Naive thymus-derived CD4-positive, alpha-beta T cell (primary cell): ENCODE measurements at regions not wholly inside any gene's neighbourhood (a gene's known extent, or its start where the extent isn't known, plus 50 kb on each side); places are given as distances from the start of the nearest gene placed in this dataset.

Source experiments
- ATAC-seq: fragments of 150-1000 bp; cut with Tn5 transposase; 2 replicates; pipeline ENCODE4 v1.10.0; 2021; ENCODE audit warnings: mild to moderate bottlenecking, moderate library complexity
- CTCF ChIA-PET: fragments of 350-600 bp; sonication (Branson Sonifier 250); formaldehyde crosslinking; loops from one replicate; lab custom pipeline; 2021; ENCODE audit warnings: antibody characterized with exemption; lab: Charles Lee
- POLR2A ChIA-PET: fragments of 350-600 bp; sonication (Branson Sonifier 250); formaldehyde crosslinking; loops from one replicate; lab custom pipeline; 2021; ENCODE audit warnings: antibody characterized with exemption, inconsistent platforms; lab: Charles Lee
- DNase-seq, 9 donors: peaks; one replicate each; pipeline versions ENCODE4 v3.0.0 to v3.0.0-alpha.2; 2020 to 2022; ENCODE audit warnings: mixed read lengths in 1 of 9
- H3K27ac ChIP-seq: one replicate; pipeline ENCODE4 v1.7.0; 2013; ENCODE audit warnings: mild to moderate bottlenecking, low read depth, low read length, moderate library complexity
- H3K27me3 ChIP-seq, 2 donors: one replicate each; pipeline ENCODE4 v1.7.0; 2013; ENCODE audit warnings: low read length in 2 of 2, mild to moderate bottlenecking in 2 of 2, moderate library complexity in 2 of 2; ENCODE audit not compliant: control insufficient read depth in 2 of 2, insufficient read depth in 2 of 2
- H3K36me3 ChIP-seq, 3 experiments: 1 replicate in 2 of 3; 2 replicates in 1 of 3; pipeline ENCODE4 v1.7.0; 2013; ENCODE audit warnings: low read length in 3 of 3, mild to moderate bottlenecking in 3 of 3, moderate library complexity in 1 of 3; ENCODE audit not compliant: insufficient read depth in 3 of 3, control insufficient read depth in 2 of 3
- H3K4me1 ChIP-seq, 2 donors: one replicate each; pipeline ENCODE4 v1.7.0; 2013; ENCODE audit warnings: low read length in 2 of 2, mild to moderate bottlenecking in 2 of 2, moderate library complexity in 1 of 2; ENCODE audit not compliant: control insufficient read depth in 2 of 2, insufficient read depth in 2 of 2
- H3K4me3 ChIP-seq: 2 replicates; pipeline ENCODE4 v1.7.0; 2013; ENCODE audit warnings: mild to moderate bottlenecking, low read length
- H3K9me3 ChIP-seq, 3 experiments: 1 replicate in 2 of 3; 2 replicates in 1 of 3; pipeline ENCODE4 v1.7.0; 2013; ENCODE audit warnings: low read length in 3 of 3; ENCODE audit not compliant: control insufficient read depth in 2 of 3
- H3K27ac Mint-ChIP-seq, 9 donors: one replicate each; pipeline ENCODE4 v1.8.0; 2020 to 2022; ENCODE audit warnings: mixed read lengths in 9 of 9, mild to moderate bottlenecking in 8 of 9, moderate library complexity in 5 of 9, inconsistent platforms in 2 of 9
- H3K27me3 Mint-ChIP-seq, 5 donors: one replicate each; pipeline ENCODE4 v1.8.0; 2021 to 2022; ENCODE audit warnings: mixed read lengths in 5 of 5, mild to moderate bottlenecking in 1 of 5
- H3K36me3 Mint-ChIP-seq, 5 donors: one replicate each; pipeline ENCODE4 v1.8.0; 2020 to 2022; ENCODE audit warnings: mixed read lengths in 5 of 5, mild to moderate bottlenecking in 3 of 5, inconsistent platforms in 1 of 5
- H3K4me1 Mint-ChIP-seq, 7 donors: one replicate each; pipeline ENCODE4 v1.8.0; 2020 to 2022; ENCODE audit warnings: mixed read lengths in 7 of 7, mild to moderate bottlenecking in 3 of 7, inconsistent platforms in 1 of 7
- H3K4me3 Mint-ChIP-seq, 10 donors: one replicate each; pipeline ENCODE4 v1.8.0; 2020 to 2022; ENCODE audit warnings: mild to moderate bottlenecking in 10 of 10, mixed read lengths in 10 of 10, moderate library complexity in 6 of 10, inconsistent platforms in 2 of 10
- H3K9me3 Mint-ChIP-seq, 11 donors: one replicate each; pipeline ENCODE4 v1.8.0; 2020 to 2022; ENCODE audit warnings: mixed read lengths in 11 of 11, mild to moderate bottlenecking in 4 of 11, inconsistent platforms in 1 of 11, moderate library complexity in 1 of 11
- intact Hi-C, 2 donors: fragments of 100-400 bp; cut with micrococcal nuclease; formaldehyde crosslinking; loops; one replicate each; pipeline ENCODE4 v1.15.1; 2023

- intact Hi-C loops = no loop called here
- H3K4me3 ChIP-seq = no peak overlapping the region
- H3K36me3 ChIP-seq = no peaks in the 10 kb centered on the region
- peaks cover 0 to 38% (median 5%) of the 10 kb centered on the region in 5 donors for H3K27me3 Mint-ChIP-seq
- H3K4me1 Mint-ChIP-seq = peaks cover 0 to 3% (median 0%) of the 10 kb centered on the region in 7 donors
- no peak for DNase-seq
- ChIA-PET POLR2A (no interaction called here), CTCF (no interaction called here)
- no peaks in the 10 kb centered on the region for H3K27me3 ChIP-seq
- H3K4me3 Mint-ChIP-seq = no peak overlapping the region
- no peaks in the 10 kb centered on the region for H3K36me3 Mint-ChIP-seq
- H3K27ac ChIP-seq = no peak overlapping the region
- peaks cover 0 to 3% (median 1%) of the 10 kb centered on the region in 11 donors for H3K9me3 Mint-ChIP-seq
- H3K4me1 ChIP-seq = no peaks in the 10 kb centered on the region
- no peaks in the 10 kb centered on the region for H3K9me3 ChIP-seq
- no peak for ATAC-seq
- H3K27ac Mint-ChIP-seq = no peak overlapping the region
These were observed 112.5 kb downstream of the SOX1 start for GRCh38 chr13:112179421-112179820.

DNA sequence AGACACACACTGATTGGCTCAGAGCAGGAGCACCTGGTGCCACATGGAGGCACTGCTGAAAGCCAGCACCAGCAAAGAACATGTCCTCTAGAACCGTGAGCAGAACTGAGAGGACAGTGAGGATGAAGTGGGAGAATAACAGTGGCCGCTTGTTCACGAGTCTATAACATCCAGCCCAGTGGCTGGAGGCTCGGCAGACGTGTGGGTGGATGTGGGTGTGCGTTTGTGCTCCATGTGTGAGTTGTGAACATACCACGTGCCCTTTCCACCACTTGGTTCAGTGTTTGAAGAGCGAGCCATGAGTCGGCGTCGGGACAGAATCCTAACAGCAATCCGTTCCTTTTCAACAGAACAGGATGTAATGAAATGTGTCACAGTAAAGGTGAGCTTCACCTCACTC lies 113.0 kb downstream of the SOX1 start:
- Histone ChIP-seq H3K27me3 (no peaks in the 10 kb centered on the region), H3K27ac (no peak overlapping the region), H3K4me1 (no peaks in the 10 kb centered on the region), H3K4me3 (no peak overlapping the region), H3K9me3 (no peaks in the 10 kb centered on the region), H3K36me3 (no peaks in the 10 kb centered on the region)
- ChIA-PET POLR2A (no interaction called here), CTCF (no interaction called here)
- Mint-ChIP-seq H3K4me3 (no peak overlapping the region), H3K9me3 (peaks cover 0 to 2% (median 0%) of the 10 kb centered on the region in 11 donors), H3K27ac (no peak overlapping the region), H3K36me3 (no peaks in the 10 kb centered on the region), H3K27me3 (peaks cover 0 to 36% (median 5%) of the 10 kb centered on the region in 5 donors), H3K4me1 (peaks cover 0 to 3% (median 0%) of the 10 kb centered on the region in 7 donors)
- intact Hi-C loops = no loop called here
- ATAC-seq (no peak), DNase-seq (no peak)

- no peak overlapping the region for H3K27ac ChIP-seq
- H3K4me3 Mint-ChIP-seq = no peak overlapping the region
- ChIA-PET CTCF (no interaction called here), POLR2A (no interaction called here)
- intact Hi-C loops = no loop called here
- DNase-seq (no peak), ATAC-seq (no peak)
- no peaks in the 10 kb centered on the region for H3K27me3 ChIP-seq
- no peaks in the 10 kb centered on the region for H3K36me3 ChIP-seq
- peaks cover 0 to 5% (median 0%) of the 10 kb centered on the region in 11 donors for H3K9me3 Mint-ChIP-seq
- no peaks in the 10 kb centered on the region for H3K4me1 Mint-ChIP-seq
- H3K36me3 Mint-ChIP-seq = no peaks in the 10 kb centered on the region
- no peaks in the 10 kb centered on the region for H3K9me3 ChIP-seq
- H3K4me1 ChIP-seq = no peaks in the 10 kb centered on the region
- H3K27ac Mint-ChIP-seq = no peak overlapping the region
- no peak overlapping the region for H3K4me3 ChIP-seq
- H3K27me3 Mint-ChIP-seq = peaks cover 0 to 35% (median 5%) of the 10 kb centered on the region in 5 donors
These were observed 114.6 kb downstream of the SOX1 start for GRCh38 chr13:112181336-112182067.

- ChIA-PET CTCF (no interaction called here), POLR2A (no interaction called here)
- peaks cover 0 to 35% (median 5%) of the 10 kb centered on the region in 5 donors for H3K27me3 Mint-ChIP-seq
- peaks cover 0 to 5% (median 0%) of the 10 kb centered on the region in 11 donors for H3K9me3 Mint-ChIP-seq
- H3K4me1 Mint-ChIP-seq = no peaks in the 10 kb centered on the region
- H3K9me3 ChIP-seq = no peaks in the 10 kb centered on the region
- no peaks in the 10 kb centered on the region for H3K27me3 ChIP-seq
- H3K4me1 ChIP-seq = no peaks in the 10 kb centered on the region
- H3K27ac ChIP-seq = no peak overlapping the region
- DNase-seq (no peak), ATAC-seq (no peak)
- intact Hi-C loops = no loop called here
- H3K36me3 ChIP-seq = no peaks in the 10 kb centered on the region
- H3K4me3 Mint-ChIP-seq = no peak overlapping the region
- H3K36me3 Mint-ChIP-seq = no peaks in the 10 kb centered on the region
- no peak overlapping the region for H3K27ac Mint-ChIP-seq
- H3K4me3 ChIP-seq = no peak overlapping the region
These were observed 115.3 kb downstream of the SOX1 start for GRCh38 chr13:112182251-112182650.

DNA sequence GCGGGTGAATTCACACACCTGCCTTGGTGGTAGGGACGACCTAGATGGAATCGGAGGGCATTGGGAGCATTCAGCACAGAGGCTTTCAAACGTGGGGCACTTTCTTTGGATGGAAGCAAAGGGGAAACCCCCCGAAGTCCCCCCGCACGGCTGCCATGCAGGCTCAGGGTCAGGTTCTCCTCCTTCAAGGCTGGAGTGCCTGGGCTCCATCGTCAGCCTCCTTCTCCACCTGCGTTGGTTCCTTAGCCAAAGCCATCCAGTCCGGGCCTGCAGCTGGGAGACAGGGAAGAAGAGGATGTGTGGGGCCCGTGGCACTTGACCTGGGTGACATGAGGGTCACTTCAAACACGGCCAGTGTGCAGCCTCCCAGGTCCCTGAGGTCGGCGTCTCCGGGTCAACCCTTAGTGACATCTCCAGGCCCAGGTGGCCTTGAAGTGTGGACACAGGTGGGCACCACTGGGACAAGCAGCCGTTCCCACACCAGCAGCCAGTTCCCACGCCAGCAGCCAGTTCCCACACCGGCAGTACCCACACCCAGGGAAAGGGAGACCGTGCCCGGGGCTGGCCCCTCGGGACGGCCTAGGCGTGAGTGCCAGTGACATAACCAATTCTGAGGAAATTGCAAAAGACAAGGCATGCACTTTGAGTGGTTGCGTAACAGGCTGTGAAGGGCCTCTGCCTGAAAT lies 116.0 kb downstream of the SOX1 start:
- Mint-ChIP-seq H3K4me3 (no peak overlapping the region), H3K4me1 (no peaks in the 10 kb centered on the region), H3K36me3 (no peaks in the 10 kb centered on the region), H3K27ac (no peak overlapping the region), H3K27me3 (peaks cover 0 to 28% (median 5%) of the 10 kb centered on the region in 5 donors), H3K9me3 (peaks cover 0 to 5% (median 0%) of the 10 kb centered on the region in 11 donors)
- Histone ChIP-seq H3K9me3 (no peaks in the 10 kb centered on the region), H3K4me3 (no peak overlapping the region), H3K4me1 (no peaks in the 10 kb centered on the region), H3K27me3 (no peaks in the 10 kb centered on the region), H3K27ac (no peak overlapping the region), H3K36me3 (no peaks in the 10 kb centered on the region)
- DNase-seq = no peak
- intact Hi-C loops = no loop called here
- CTCF ChIA-PET = no interaction called here
- no peak for ATAC-seq
- POLR2A ChIA-PET = no interaction called here

- no peaks in the 10 kb centered on the region for H3K36me3 ChIP-seq
- POLR2A ChIA-PET = no interaction called here
- DNase-seq (no peak), ATAC-seq (no peak)
- no peaks in the 10 kb centered on the region for H3K9me3 ChIP-seq
- no peaks in the 10 kb centered on the region for H3K27me3 ChIP-seq
- Mint-ChIP-seq H3K4me3 (no peak overlapping the region), H3K27ac (no peak overlapping the region), H3K4me1 (no peaks in the 10 kb centered on the region), H3K36me3 (no peaks in the 10 kb centered on the region), H3K27me3 (peaks cover 0 to 31% (median 5%) of the 10 kb centered on the region in 5 donors), H3K9me3 (peaks cover 0 to 5% (median 0%) of the 10 kb centered on the region in 11 donors)
- no peak overlapping the region for H3K4me3 ChIP-seq
- intact Hi-C loops = no loop called here
- no peaks in the 10 kb centered on the region for H3K4me1 ChIP-seq
- no peak overlapping the region for H3K27ac ChIP-seq
- CTCF ChIA-PET = no interaction called here
These were observed 116.7 kb downstream of the SOX1 start for GRCh38 chr13:112183532-112184090.
